WERI-Rb-1 (cell line): ENCODE measurements at regions not wholly inside any gene's neighbourhood (a gene's known extent, or its start where the extent isn't known, plus 50 kb on each side); places are given as distances from the start of the nearest gene placed in this dataset.
A peak's percentile ranks its signal among the peaks of the same experiment; 100 is the strongest.

Experiments used
- DNase-seq: peaks from one replicate; pipeline ENCODE4 v3.0.0-alpha.2; 2020
- H3K27ac ChIP-seq: fragments of 250-450 bp; sonication (Bioruptor Pico); 2 replicates; pipeline ENCODE4 v1.5.1; 2020; ENCODE audit warnings: mild to moderate bottlenecking, moderate library complexity
- H3K27me3 ChIP-seq: fragments of 250-450 bp; sonication (Bioruptor Pico); 2 replicates; pipeline ENCODE4 v1.5.1; 2021; ENCODE audit warnings: mild to moderate bottlenecking, low read depth, moderate library complexity; ENCODE audit not compliant: insufficient read depth, severe bottlenecking
- H3K36me3 ChIP-seq: fragments of 250-450 bp; sonication (Bioruptor Pico); 2 replicates; pipeline ENCODE4 v1.5.1; 2020; ENCODE audit warnings: mild to moderate bottlenecking, moderate library complexity
- H3K4me3 ChIP-seq: 2 replicates; pipeline ENCODE4 v1.5.1; 2011; ENCODE audit warnings: low read depth, mild to moderate bottlenecking, control low read depth, low read length
- H3K9me3 ChIP-seq: fragments of 250-450 bp; sonication (Bioruptor Pico); 2 replicates; pipeline ENCODE4 v1.5.1; 2021; ENCODE audit warnings: mild to moderate bottlenecking, moderate library complexity; ENCODE audit not compliant: severe bottlenecking
- TF ChIP-seq, protein P1 (sequence below): IDR thresholded peaks from 2 replicates; pipeline ENCODE4 v1.5.1; 2011; ENCODE audit warnings: low read depth, mild to moderate bottlenecking, control low read depth, inconsistent platforms, low read length

DNA sequence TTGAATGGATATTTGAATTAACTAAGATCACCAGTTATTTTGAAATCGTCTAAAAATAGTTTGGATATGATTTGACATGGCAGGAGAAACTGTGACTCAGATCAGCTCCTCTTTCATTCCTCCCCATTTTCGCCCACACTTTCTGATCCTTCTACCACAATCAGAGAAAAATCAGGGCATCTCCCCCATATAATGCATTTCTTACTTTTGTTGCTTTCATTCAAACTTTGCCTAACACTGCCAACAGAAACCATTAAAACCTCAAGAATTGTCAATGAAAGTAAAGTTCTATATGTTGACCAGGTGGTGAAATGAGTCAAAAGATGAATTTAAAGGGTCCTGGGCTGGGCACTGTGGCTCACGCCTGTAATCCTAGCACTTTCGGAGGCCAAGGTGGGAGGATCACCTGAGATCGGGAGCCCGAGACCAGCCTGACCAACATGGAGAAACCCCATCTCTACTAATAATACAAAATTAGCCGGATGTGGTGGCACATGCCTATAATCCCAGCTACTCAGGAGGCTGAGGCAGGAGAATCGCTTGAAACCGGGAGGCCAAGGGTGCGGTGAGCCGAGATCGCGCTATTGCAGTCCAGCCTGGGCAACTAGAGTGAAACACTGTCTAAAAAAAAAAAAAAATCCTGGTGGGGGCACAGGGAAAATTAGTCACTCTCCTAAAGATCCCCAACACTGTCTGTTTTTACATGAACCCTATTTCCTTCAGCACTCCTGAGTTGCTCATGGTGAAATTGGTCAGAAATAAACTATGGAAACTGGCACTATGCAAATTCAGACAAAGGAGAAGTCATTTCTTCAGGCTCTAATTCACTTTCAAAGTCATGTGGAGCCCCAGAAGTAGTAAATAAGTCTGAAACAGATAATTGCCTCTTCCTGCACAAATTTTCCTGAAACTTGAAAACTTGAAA, 122.8 kb upstream of the NOCT start:
- no peaks in the 10 kb centered on the region for H3K27me3 ChIP-seq
- no peaks in the 10 kb centered on the region for H3K9me3 ChIP-seq
- DNase-seq, result no peak
- TF ChIP-seq, protein P1, sequence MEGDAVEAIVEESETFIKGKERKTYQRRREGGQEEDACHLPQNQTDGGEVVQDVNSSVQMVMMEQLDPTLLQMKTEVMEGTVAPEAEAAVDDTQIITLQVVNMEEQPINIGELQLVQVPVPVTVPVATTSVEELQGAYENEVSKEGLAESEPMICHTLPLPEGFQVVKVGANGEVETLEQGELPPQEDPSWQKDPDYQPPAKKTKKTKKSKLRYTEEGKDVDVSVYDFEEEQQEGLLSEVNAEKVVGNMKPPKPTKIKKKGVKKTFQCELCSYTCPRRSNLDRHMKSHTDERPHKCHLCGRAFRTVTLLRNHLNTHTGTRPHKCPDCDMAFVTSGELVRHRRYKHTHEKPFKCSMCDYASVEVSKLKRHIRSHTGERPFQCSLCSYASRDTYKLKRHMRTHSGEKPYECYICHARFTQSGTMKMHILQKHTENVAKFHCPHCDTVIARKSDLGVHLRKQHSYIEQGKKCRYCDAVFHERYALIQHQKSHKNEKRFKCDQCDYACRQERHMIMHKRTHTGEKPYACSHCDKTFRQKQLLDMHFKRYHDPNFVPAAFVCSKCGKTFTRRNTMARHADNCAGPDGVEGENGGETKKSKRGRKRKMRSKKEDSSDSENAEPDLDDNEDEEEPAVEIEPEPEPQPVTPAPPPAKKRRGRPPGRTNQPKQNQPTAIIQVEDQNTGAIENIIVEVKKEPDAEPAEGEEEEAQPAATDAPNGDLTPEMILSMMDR, result no peak
- H3K27ac ChIP-seq, result no peak overlapping the region
- no peak overlapping the region for H3K4me3 ChIP-seq
- H3K36me3 ChIP-seq, result no peaks in the 10 kb centered on the region

DNA sequence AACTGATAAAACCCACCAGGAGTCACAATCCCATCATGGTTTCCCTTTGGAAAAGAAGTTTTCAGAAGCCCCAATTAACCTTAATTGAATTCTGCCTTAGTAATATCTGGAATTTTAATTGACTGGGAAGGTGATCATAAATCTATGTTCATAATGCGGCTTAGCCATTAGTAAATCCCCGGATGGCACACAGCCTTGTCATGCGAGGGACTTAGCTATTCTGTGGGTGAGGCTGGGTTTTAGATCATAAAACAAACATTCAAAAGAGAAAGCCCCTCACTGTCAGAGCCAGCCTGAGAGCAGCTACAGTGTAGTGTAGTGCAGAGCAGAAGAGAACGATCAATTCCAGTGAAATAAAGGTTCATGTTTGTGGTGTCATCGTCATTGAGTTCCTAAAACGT, 124.0 kb upstream of the NOCT start:
- Histone ChIP-seq H3K4me3 (no peak overlapping the region), H3K9me3 (no peaks in the 10 kb centered on the region), H3K27ac (peak overlapping the region; percentile 30), H3K36me3 (no peaks in the 10 kb centered on the region), H3K27me3 (no peaks in the 10 kb centered on the region)
- TF ChIP-seq, protein P1, result no peak
- DNase-seq, result peak; percentile 67

DNA sequence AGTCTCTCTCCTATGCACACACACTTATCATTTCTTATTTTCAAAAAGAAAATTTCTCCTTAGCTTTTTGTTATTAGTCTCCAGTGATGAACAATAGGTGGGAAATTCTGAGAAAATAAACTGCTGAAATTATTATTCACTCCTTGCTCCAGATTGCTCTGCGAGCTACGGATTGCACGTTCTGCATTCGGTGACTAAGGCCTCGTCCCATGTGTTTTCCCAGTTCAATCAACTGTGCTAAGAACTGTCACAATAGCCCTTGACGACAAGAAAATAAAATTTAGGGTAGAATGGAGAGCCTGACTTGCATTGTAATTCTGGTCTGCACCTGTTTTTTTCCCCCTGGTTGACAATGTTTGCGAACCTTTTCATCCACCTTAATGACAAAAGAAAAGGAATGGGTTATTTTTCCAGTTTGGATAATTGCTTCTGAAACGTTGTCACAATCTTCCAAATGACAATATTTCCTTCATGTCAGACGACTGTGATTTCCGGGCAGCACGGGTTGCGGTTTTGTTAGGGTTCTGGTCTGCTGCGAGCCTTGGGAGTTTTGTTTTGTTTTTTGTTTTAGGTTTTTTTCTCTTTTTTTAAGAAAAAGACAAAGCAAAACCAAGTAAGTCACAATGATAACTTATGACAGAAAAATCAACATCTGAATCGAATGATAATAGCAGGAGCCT, 124.5 kb upstream of the NOCT start:
- H3K4me3 ChIP-seq, result no peak overlapping the region
- DNase-seq, result no peak

DNA sequence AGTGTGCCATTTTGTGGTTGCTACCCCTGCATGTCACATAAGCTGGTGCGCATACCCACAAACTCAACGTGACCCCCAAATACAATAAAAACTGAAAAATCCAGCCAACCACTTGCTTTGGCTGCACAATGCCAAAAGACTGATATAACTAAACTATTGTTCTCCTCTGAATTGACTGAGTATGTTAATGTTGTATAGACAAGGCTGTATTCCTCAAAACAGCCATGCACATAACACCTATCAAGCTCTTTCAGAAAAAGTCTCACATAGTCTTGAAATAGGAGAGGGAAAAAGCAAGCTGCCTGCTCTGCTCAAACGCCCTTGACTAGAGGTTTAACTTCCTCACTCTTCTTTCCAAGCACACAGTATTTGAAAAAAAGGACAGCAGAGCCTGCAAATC, 126.4 kb upstream of the NOCT start:
- Histone ChIP-seq H3K4me3 (no peak overlapping the region), H3K9me3 (no peaks in the 10 kb centered on the region), H3K27ac (no peak overlapping the region), H3K36me3 (no peaks in the 10 kb centered on the region), H3K27me3 (no peaks in the 10 kb centered on the region)
- TF ChIP-seq, protein P1, result no peak
- no peak for DNase-seq

More for the DNA sequence above, 124.5 kb upstream of the NOCT start:
- no peaks in the 10 kb centered on the region for H3K27me3 ChIP-seq
- H3K27ac ChIP-seq, result peak overlapping the region; percentile 21
- TF ChIP-seq, protein P1, result no peak
- H3K36me3 ChIP-seq, result no peaks in the 10 kb centered on the region
- H3K9me3 ChIP-seq, result no peaks in the 10 kb centered on the region

DNA sequence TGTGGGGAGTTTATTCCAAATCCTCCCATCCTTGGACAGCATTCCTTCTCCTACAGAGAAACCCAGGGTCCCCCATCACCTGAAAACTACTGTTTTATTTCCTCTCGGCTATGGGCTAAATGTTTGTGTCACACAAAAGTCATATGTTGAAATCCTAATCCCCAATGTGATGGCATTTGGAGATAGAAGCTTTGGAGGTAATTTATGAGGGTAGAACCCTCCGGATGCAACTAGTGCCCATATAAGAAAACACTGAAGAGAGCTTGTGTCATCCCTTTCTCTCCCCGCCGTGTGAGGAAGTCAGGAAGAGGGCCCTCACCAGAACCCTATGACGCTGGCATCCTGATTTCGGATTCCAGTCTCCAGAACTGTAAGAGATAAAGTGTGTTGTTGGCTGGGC, 127.8 kb upstream of the NOCT start:
- Histone ChIP-seq H3K27ac (no peak overlapping the region), H3K9me3 (no peaks in the 10 kb centered on the region), H3K27me3 (no peaks in the 10 kb centered on the region), H3K4me3 (no peak overlapping the region), H3K36me3 (no peaks in the 10 kb centered on the region)
- TF ChIP-seq, protein P1, result no peak
- DNase-seq, result no peak
